KMS-11 (cell line): ENCODE measurements at regions not wholly inside any gene's neighbourhood (a gene's known extent, or its start where the extent isn't known, plus 50 kb on each side); places are given as distances from the start of the nearest gene placed in this dataset.

Source experiments
- H2AFZ ChIP-seq: fragments of 200-600 bp; sonication (generic); 2 replicates; pipeline ENCODE4 v1.6.1; 2016; ENCODE audit warnings: antibody characterized with exemption, mixed run types, low read depth
- H3K27ac ChIP-seq: fragments of 200-600 bp; sonication (generic); 2 replicates; pipeline ENCODE4 v1.6.1; 2016; ENCODE audit warnings: mild to moderate bottlenecking, mixed run types
- H3K27me3 ChIP-seq: fragments of 200-600 bp; sonication (generic); 2 replicates; pipeline ENCODE4 v1.6.1; 2017; ENCODE audit warnings: mild to moderate bottlenecking, low read depth, mixed run types, moderate library complexity; ENCODE audit not compliant: insufficient read depth
- H3K36me3 ChIP-seq: fragments of 200-600 bp; sonication (generic); 2 replicates; pipeline ENCODE4 v1.6.1; 2017; ENCODE audit warnings: mild to moderate bottlenecking, mixed run types; ENCODE audit not compliant: insufficient read depth
- H3K4me1 ChIP-seq: fragments of 200-600 bp; sonication (generic); 2 replicates; pipeline ENCODE4 v1.6.1; 2016; ENCODE audit warnings: mild to moderate bottlenecking, low read depth, mixed run types; ENCODE audit not compliant: poor library complexity, severe bottlenecking
- H3K4me2 ChIP-seq: fragments of 200-600 bp; sonication (generic); 2 replicates; pipeline ENCODE4 v1.7.0; 2016; ENCODE audit warnings: mild to moderate bottlenecking, mixed run types
- H3K4me3 ChIP-seq: fragments of 200-600 bp; sonication (generic); IDR thresholded peaks from 2 replicates; pipeline ENCODE4 v1.6.1; 2017; ENCODE audit warnings: low read depth, low read length, mixed read lengths; ENCODE audit not compliant: insufficient read depth
- H3K79me2 ChIP-seq: fragments of 200-600 bp; sonication (generic); 2 replicates; pipeline ENCODE4 v1.6.1; 2016; ENCODE audit warnings: low read depth, mixed run types; ENCODE audit not compliant: insufficient read depth
- H3K9ac ChIP-seq: fragments of 200-600 bp; sonication (generic); 2 replicates; pipeline ENCODE4 v1.6.1; 2016; ENCODE audit warnings: mild to moderate bottlenecking, mixed run types
- H4K20me1 ChIP-seq: fragments of 200-600 bp; sonication (generic); 2 replicates; pipeline ENCODE4 v1.6.1; 2016; ENCODE audit warnings: mild to moderate bottlenecking, mixed run types; ENCODE audit not compliant: insufficient read depth
- CTCF ChIP-seq: fragments of 200-600 bp; sonication (generic); conservative IDR thresholded peaks from 2 replicates; pipeline ENCODE4 v1.6.1; 2017; ENCODE audit warnings: low read depth, mild to moderate bottlenecking, antibody characterized with exemption, low read length, moderate library complexity, mixed read lengths

DNA sequence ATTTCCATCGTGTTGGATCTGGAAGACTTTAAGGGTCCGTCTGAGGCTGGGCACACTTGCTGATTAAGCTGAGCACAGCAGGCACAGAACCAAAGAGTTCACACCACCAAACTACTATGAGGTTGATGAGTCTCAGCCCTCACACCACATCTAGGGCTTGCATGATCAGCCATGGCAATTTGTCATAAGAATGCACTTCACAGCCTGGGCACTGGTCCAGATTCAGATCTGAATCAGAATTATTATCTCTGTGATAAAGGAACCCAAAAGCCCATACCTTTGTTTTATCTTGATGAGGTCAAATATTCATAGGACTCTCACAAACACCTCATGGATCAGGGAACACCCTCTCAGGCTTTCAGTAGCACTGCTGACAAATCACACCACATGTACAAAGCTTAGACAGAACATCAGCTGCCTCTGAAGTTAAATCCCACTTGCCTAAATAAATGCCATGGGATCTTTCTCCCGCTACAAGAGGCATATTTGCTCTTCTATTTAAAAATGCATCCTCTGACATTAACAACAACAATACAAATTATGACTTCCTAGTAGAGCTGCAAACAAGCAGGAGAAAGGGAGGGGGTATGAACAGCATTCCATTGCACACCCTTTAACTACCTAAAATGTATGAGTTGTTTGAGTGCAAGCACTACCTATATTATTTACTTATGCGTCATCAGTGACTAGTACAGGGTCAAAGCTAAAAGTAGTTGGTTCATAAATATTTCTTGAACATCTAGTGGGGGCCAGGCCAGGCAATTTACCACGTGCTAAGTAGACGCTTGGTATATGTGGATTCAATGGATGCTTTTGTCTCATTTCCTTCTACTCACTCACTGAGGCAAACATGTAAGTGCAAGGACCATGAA lies 186.3 kb upstream of the FGF13 start:
- Histone ChIP-seq H3K9ac (no peak overlapping the region), H3K27ac (no peak overlapping the region), H3K79me2 (no peaks in the 10 kb centered on the region), H3K4me2 (no peak overlapping the region), H3K4me3 (no peak overlapping the region), H3K36me3 (no peaks in the 10 kb centered on the region), H2AFZ (no peak overlapping the region), H3K4me1 (no peaks in the 10 kb centered on the region), H4K20me1 (no peaks in the 10 kb centered on the region), H3K27me3 (no peaks in the 10 kb centered on the region)
- TF ChIP-seq CTCF: no peak

- Histone ChIP-seq H3K4me2 (no peak overlapping the region), H3K4me3 (no peak overlapping the region), H3K27ac (no peak overlapping the region), H3K4me1 (no peaks in the 10 kb centered on the region), H3K79me2 (no peaks in the 10 kb centered on the region), H3K36me3 (no peaks in the 10 kb centered on the region), H2AFZ (no peak overlapping the region), H3K27me3 (no peaks in the 10 kb centered on the region), H3K9ac (no peak overlapping the region), H4K20me1 (no peaks in the 10 kb centered on the region)
- TF ChIP-seq CTCF: no peak
Measured at GRCh38 chrX:138890491-138890890, 179.0 kb upstream of the FGF13 start.

GRCh38 chrX:138889149-138889548 lies 177.6 kb upstream of the FGF13 start:
- no peak overlapping the region for H3K4me3 ChIP-seq
- no peak overlapping the region for H3K9ac ChIP-seq
- H3K27ac ChIP-seq: no peak overlapping the region
- no peaks in the 10 kb centered on the region for H3K4me1 ChIP-seq
- no peaks in the 10 kb centered on the region for H3K27me3 ChIP-seq
- no peak overlapping the region for H2AFZ ChIP-seq
- H3K36me3 ChIP-seq: no peaks in the 10 kb centered on the region
- TF ChIP-seq CTCF: no peak
- H3K4me2 ChIP-seq: no peak overlapping the region
- no peaks in the 10 kb centered on the region for H3K79me2 ChIP-seq
- H4K20me1 ChIP-seq: no peaks in the 10 kb centered on the region

DNA sequence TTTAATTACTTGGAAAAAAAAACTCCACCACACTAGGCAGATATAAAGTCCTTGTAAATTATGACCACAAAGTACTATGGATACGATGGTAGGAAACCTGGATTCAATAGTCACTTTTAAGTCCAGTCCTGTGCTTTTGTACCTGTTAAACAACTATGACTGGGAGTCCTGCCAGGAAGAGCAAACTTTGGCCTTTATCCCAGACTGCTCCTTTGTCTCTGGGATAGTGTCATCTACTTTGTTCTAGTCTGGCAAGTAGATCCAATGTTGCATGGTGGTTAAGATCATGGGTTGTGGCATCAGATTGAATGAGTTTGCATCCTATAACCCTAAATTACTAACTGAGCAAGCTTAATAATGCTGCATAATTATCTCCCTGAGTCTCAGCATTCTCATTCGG lies 175.3 kb upstream of the FGF13 start:
- H3K9ac ChIP-seq: no peak overlapping the region
- no peak overlapping the region for H3K27ac ChIP-seq
- no peak for TF ChIP-seq CTCF
- H3K4me3 ChIP-seq: no peak overlapping the region
- H3K4me2 ChIP-seq: no peak overlapping the region
- no peak overlapping the region for H2AFZ ChIP-seq
- H3K79me2 ChIP-seq: no peaks in the 10 kb centered on the region
- no peaks in the 10 kb centered on the region for H3K4me1 ChIP-seq
- H3K36me3 ChIP-seq: no peaks in the 10 kb centered on the region
- H3K27me3 ChIP-seq: no peaks in the 10 kb centered on the region
- H4K20me1 ChIP-seq: no peaks in the 10 kb centered on the region
